ENCODE measurements at regions not wholly inside any gene's neighbourhood (a gene's known extent, or its start where the extent isn't known, plus 50 kb on each side); places are given as distances from the start of the nearest gene placed in this dataset.

DNA sequence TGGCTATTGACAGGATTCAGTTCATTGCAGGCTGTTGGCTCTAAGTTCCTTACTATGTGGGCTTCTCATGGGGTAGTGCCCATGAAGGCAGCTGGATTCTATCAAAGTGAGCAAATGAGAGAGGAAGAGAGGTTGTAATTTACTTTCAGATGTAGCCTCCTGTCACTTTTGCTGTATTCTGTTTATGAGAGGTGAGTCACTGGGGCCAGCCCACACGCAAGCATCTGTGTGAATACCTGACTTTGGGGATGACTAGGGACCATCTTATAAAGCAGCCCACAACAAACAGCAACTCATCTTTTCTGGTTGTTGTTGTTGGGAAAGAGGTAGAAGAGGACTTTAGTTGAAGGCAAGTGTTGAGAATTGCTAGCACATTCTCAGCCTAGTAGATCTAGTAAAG, 506.3 kb upstream of the GRM7 start:
- TF ChIP-seq FIP1L1 (IDR thresholded peaks at IDR 0.05; ENCODE audit: low read depth, low read length, poor library complexity, severe bottlenecking) (no peak), YBX1 (IDR thresholded peaks at IDR 0.05) (no peak), CBFB (CRISPR knock-in tag; IDR thresholded peaks at IDR 0.05) (no peak), KDM2B (CRISPR knock-in tag; IDR thresholded peaks at IDR 0.05) (no peak), ZFP30 (CRISPR knock-in tag; IDR thresholded peaks at IDR 0.05; ENCODE audit: borderline replicate concordance) (no peak), POLR2A (conservative IDR thresholded peaks at IDR 0.05) (no peak), HMG20A (CRISPR knock-in tag; conservative IDR thresholded peaks at IDR 0.05) (no peak)
